Adrenal gland (tissue), 5 donors: ENCODE measurements at regions not wholly inside any gene's neighbourhood (a gene's known extent, or its start where the extent isn't known, plus 50 kb on each side); places are given as distances from the start of the nearest gene placed in this dataset.

Source experiments
- POLR2A ChIP-seq, 2 donors: fragments of 450-650 bp; IDR thresholded peaks; one replicate each; pipeline ENCODE4 v1.6.1; 2017; ENCODE audit warnings: antibody characterized with exemption in 2 of 2, mild to moderate bottlenecking in 2 of 2, moderate library complexity in 1 of 2
- TF ChIP-seq, protein P1 (sequence below), 6 experiments: fragments of 450-650 bp in 4 of 6; fragments of 200-600 bp in 2 of 6; sonication (generic) in 1 of 6; IDR thresholded peaks; 1 replicate in 5 of 6; 2 replicates in 1 of 6; pipeline versions ENCODE4 v1.5.1 to v1.8.0; 2016 to 2021; ENCODE audit warnings: antibody characterized with exemption in 6 of 6, mild to moderate bottlenecking in 2 of 6, moderate library complexity in 1 of 6
- donor health status: DM: no; HTN: no; CAD: no.

DNA sequence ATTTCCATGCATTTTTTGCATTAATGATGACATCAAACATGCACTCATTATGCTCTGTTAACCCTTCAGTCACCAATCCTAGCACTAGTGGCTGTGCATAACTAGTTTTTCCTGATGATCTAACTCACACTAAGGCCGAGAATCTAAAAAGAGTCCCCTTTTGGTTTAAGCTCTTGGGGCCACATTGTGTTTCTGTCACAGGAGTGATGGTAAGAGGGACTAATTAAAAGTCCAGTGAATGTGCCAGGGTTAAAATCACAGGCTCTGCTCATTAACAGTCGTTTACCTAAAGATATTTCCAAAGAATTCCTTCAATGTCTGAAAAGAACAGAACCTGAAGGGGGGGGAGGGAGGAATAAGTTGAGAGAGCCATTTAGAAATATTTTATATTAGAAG, 359.0 kb upstream of the ANKRD30A start:
- TF ChIP-seq, protein P1, sequence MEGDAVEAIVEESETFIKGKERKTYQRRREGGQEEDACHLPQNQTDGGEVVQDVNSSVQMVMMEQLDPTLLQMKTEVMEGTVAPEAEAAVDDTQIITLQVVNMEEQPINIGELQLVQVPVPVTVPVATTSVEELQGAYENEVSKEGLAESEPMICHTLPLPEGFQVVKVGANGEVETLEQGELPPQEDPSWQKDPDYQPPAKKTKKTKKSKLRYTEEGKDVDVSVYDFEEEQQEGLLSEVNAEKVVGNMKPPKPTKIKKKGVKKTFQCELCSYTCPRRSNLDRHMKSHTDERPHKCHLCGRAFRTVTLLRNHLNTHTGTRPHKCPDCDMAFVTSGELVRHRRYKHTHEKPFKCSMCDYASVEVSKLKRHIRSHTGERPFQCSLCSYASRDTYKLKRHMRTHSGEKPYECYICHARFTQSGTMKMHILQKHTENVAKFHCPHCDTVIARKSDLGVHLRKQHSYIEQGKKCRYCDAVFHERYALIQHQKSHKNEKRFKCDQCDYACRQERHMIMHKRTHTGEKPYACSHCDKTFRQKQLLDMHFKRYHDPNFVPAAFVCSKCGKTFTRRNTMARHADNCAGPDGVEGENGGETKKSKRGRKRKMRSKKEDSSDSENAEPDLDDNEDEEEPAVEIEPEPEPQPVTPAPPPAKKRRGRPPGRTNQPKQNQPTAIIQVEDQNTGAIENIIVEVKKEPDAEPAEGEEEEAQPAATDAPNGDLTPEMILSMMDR (IDR thresholded peaks at IDR 0.05): no peak
- no peak for TF ChIP-seq POLR2A (IDR thresholded peaks at IDR 0.05)
